Activated T-helper 2 cell treated with anti-CD3 and anti-CD28 coated beads, Interferon-gamma antibody, Interleukin-2, Interleukin-4, amounts not matched to agents 10 μg/mL and 5 μg/mL and 100 μg/mL, durations not matched to agents 14 hours and 24 hours and 36 hours (primary cell): ENCODE measurements at regions not wholly inside any gene's neighbourhood (a gene's known extent, or its start where the extent isn't known, plus 50 kb on each side); places are given as distances from the start of the nearest gene placed in this dataset.

Source experiments
- DNase-seq: peaks from one replicate; pipeline ENCODE4 v3.0.0; 2021; ENCODE audit warnings: low spot score
- H3K27ac Mint-ChIP-seq: one replicate; pipeline ENCODE4 v1.8.0; 2021; ENCODE audit warnings: mixed read lengths
- H3K27me3 Mint-ChIP-seq: one replicate; pipeline ENCODE4 v1.8.0; 2021; ENCODE audit warnings: low read depth, mixed read lengths
- H3K36me3 Mint-ChIP-seq: one replicate; pipeline ENCODE4 v1.8.0; 2021; ENCODE audit warnings: low read depth, mixed read lengths
- H3K4me1 Mint-ChIP-seq: one replicate; pipeline ENCODE4 v1.8.0; 2021; ENCODE audit warnings: low read depth, mixed read lengths
- H3K4me3 Mint-ChIP-seq: one replicate; pipeline ENCODE4 v1.8.0; 2021; ENCODE audit warnings: low read depth, mild to moderate bottlenecking, moderate library complexity, mixed read lengths
- H3K9me3 Mint-ChIP-seq: one replicate; pipeline ENCODE4 v1.8.0; 2021; ENCODE audit warnings: mixed read lengths
- intact Hi-C: fragments of 100-400 bp; cut with micrococcal nuclease; formaldehyde crosslinking; loops from one replicate; pipeline ENCODE4 v1.15.1; 2023

DNA sequence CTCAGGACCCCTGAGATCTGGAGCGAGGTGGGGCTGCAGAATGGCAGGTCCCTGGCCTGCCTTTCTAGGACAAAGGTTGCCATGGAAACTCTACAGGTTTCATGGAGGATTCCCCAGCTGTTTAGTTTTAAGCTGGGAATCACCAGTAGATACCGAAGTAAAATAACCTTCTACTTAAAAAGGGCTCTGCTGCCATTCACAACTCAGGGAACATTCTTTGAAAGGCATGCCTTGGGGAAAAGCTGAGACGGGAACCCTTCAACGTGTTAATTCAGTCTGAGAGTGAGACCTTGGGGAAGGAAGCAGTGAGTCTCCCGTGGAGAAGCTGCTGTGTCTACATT, 493.3 kb downstream of the BRD1 start:
- Mint-ChIP-seq H3K27ac (no peak overlapping the region), H3K36me3 (no peaks in the 10 kb centered on the region), H3K9me3 (no peaks in the 10 kb centered on the region), H3K27me3 (no peaks in the 10 kb centered on the region), H3K4me1 (no peaks in the 10 kb centered on the region), H3K4me3 (no peak overlapping the region)
- DNase-seq: no peak
- intact Hi-C loops: no loop called here

DNA sequence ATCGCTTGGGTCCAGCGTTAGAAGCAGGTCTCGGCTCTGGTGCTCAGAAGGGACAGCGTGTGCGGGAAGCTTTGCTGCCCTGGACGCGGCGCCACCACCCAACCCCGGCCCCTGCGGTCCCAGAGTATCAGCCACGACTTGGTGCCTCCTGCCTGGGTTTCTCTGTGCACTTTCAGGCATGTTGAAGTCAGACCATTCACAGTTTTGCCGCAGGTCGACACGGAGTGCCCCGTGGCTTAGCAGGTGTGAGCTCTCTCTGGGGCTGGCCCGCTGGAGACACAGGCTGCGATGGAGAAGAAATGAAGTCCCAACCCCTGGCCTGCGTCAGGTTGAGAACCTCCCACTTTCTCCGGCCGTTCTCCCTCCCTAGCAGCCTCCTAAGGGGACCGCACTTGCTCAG, 494.5 kb downstream of the BRD1 start:
- DNase-seq: peak; percentile 4
- Mint-ChIP-seq H3K9me3 (no peaks in the 10 kb centered on the region), H3K27me3 (no peaks in the 10 kb centered on the region), H3K27ac (no peak overlapping the region), H3K4me1 (no peaks in the 10 kb centered on the region), H3K36me3 (no peaks in the 10 kb centered on the region), H3K4me3 (no peak overlapping the region)
- intact Hi-C loops: no loop called here

DNA sequence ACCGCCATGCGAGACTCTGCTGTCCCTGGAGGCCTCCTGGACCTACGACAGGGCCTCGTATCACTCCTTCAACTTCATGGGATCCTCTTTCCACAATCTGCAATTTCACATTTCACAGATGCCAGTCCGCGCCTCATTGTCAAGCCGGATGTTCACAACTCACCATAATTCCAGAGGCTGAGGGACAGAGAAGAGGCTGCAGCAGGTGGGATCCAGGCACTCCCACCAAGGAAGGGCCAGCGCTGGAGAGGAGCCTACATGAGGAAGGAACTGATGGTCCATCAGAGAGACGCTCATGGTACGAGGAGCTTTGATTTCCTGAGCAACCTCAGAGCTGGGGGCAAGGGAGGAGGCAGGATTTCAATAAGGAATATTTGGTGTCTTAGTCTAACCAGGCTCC, 495.0 kb downstream of the BRD1 start:
- peak; percentile 3 for DNase-seq
- H3K27ac Mint-ChIP-seq: no peak overlapping the region
- no peaks in the 10 kb centered on the region for H3K36me3 Mint-ChIP-seq
- H3K4me1 Mint-ChIP-seq: no peaks in the 10 kb centered on the region
- intact Hi-C loops: no loop called here
- H3K9me3 Mint-ChIP-seq: no peaks in the 10 kb centered on the region
- H3K27me3 Mint-ChIP-seq: no peaks in the 10 kb centered on the region
- no peak overlapping the region for H3K4me3 Mint-ChIP-seq

DNA sequence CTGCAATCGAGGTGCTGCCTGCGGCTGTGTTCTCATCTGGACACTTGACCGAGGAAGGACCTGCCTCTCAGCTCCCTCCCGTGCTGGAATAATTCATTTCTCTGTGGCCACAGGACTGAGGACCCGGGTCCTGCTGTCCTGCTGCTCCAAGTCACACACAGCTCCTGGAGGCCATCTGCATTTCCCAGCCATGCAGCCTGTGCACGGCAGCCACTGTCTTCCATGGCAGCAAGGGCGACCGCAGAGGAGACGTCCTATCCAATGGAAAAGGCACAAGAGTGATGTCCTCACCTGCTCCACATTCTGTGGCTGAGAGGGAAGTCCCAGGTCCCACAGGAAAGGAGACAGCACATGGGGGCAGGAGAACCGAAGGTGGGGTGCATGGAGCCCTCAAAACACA, 495.8 kb downstream of the BRD1 start:
- peak; percentile 6 for DNase-seq
- no peaks in the 10 kb centered on the region for H3K36me3 Mint-ChIP-seq
- intact Hi-C loops: no loop called here
- H3K27ac Mint-ChIP-seq: no peak overlapping the region
- no peak overlapping the region for H3K4me3 Mint-ChIP-seq
- no peaks in the 10 kb centered on the region for H3K9me3 Mint-ChIP-seq
- H3K4me1 Mint-ChIP-seq: no peaks in the 10 kb centered on the region
- H3K27me3 Mint-ChIP-seq: no peaks in the 10 kb centered on the region

DNA sequence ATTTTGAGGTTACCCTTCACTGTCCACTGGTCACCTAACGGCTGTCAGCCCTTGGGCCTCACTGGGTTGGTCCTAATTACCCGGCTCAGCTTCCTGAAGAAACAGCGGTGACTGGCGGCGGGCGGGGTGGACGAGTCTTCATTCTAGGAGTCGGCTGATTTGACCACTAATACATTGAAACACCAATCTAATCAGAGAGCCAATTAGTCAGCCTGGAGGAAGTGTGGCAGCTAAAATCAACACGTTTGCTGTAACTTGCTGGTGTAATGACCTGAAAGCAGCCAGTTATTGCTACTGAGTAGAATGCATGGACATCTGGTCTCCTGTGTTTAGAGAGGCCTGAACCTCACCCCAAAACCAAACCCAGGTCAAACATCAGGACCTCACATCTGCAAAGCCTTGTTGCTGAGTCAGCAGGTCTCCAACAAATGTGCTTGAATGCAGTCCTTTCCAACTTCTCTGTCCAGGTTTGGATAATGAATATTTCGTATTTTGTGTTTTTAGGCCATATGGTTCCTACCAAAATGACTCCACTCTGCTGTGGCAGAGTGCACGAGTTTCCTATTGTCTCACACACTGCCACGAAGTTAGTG, 496.4 kb downstream of the BRD1 start:
- Mint-ChIP-seq H3K27ac (no peak overlapping the region), H3K4me1 (no peaks in the 10 kb centered on the region), H3K4me3 (no peak overlapping the region), H3K27me3 (no peaks in the 10 kb centered on the region), H3K36me3 (no peaks in the 10 kb centered on the region), H3K9me3 (no peaks in the 10 kb centered on the region)
- DNase-seq: peak; percentile 3
- intact Hi-C loops: no loop called here

DNA sequence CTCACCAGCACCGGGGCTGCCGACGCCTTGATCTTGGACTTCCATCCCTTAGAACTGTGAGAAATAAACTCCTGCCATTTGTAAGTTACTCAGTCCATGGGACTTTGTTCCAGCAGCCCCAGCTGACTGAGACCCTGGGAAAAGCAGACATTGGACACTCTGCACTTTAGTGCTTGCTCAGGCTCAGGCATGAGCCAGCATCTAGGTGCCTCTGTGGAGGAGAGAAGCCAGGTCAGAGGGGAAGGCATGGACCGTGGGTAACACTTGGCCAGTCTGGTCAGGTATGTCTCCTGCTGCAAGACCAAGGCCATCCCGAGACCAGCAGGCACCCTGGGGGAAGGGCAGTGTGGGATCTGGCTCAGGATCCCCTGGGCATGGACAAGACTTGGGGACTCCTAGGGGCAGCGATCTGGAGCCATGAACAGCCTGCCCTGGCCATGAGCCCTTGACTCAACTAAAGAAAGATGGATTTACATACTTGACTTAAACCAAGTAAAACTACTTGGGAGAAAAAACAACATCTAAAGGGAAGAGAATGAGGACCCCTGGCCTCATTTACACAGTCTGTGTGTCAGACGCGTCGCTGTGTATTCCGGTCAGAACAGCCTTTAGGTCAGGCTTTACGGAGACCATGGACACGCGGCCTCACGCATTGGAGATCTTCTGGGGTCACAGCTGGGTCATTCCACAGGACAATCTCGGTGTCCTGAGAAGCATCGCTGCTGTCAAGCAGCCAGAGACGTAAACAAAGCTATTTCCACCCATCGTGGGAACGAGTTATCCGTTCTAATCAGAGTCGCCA, 497.1 kb downstream of the BRD1 start:
- Mint-ChIP-seq H3K4me3 (no peak overlapping the region), H3K36me3 (no peaks in the 10 kb centered on the region), H3K9me3 (no peaks in the 10 kb centered on the region), H3K27ac (no peak overlapping the region), H3K27me3 (no peaks in the 10 kb centered on the region), H3K4me1 (no peaks in the 10 kb centered on the region)
- intact Hi-C loops: no loop called here
- DNase-seq: peak; percentile 6

DNA sequence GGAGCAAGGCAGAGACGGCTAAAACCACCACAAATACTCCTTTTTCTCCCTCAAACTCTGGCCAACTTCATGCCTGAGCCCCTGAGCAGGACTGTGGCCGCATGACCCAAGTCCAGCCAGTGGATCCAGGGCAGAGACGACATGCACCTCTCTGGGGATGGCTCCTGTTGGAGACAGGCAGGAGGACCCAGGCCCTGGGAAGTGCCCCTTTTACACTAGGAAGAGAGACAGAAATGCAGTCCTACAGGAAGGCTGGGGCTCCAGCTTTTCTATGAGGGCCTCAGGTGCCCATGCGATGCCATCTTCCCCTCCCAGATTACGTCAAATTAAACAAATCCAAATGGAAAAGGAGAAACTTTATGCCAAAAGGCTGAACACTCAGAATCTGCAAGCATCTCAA, 498.0 kb downstream of the BRD1 start:
- intact Hi-C loops: no loop called here
- Mint-ChIP-seq H3K36me3 (no peaks in the 10 kb centered on the region), H3K4me3 (no peak overlapping the region), H3K27me3 (no peaks in the 10 kb centered on the region), H3K9me3 (no peaks in the 10 kb centered on the region), H3K4me1 (no peaks in the 10 kb centered on the region), H3K27ac (no peak overlapping the region)
- DNase-seq: no peak

DNA sequence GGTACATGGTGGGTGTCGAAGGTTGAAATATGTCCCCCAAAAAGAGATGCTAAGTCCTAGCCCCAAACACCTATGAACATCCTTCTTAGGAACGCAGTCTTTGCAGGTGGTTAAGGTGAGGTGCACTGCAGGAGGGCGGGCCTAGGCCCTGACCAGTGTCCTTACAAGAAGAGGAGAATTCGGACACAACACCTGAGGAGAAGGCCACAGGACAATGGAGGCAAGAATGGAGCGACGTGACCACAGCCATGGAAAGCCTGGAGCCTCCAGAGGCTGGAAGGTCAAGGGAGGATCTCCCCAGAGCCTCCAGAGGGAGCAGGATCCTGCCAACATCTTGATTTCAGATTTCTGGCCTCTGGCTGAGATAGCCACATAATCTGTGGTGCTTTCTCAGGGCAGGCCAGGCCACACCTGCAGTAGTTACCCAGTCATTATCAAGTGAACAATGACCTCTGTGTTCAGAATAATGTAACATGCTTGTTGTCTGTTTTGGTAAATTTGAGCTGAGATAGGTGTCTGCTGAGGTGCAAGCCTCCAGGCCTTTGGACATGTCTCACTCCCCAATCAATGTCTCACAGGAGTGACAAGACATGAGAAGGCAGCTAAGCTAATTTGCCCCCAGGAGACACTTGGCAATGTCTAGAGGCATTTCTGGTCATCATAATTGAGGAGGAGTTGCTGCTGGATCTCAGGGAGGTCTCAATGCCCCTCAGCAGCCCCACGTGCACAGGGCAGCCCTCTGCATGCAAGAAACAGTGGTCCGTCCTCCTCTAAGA, 498.9 kb downstream of the BRD1 start:
- Mint-ChIP-seq H3K4me3 (no peak overlapping the region), H3K9me3 (no peaks in the 10 kb centered on the region), H3K36me3 (no peaks in the 10 kb centered on the region), H3K27me3 (no peaks in the 10 kb centered on the region), H3K4me1 (no peaks in the 10 kb centered on the region), H3K27ac (no peak overlapping the region)
- intact Hi-C loops: no loop called here
- DNase-seq: peak; percentile 6

DNA sequence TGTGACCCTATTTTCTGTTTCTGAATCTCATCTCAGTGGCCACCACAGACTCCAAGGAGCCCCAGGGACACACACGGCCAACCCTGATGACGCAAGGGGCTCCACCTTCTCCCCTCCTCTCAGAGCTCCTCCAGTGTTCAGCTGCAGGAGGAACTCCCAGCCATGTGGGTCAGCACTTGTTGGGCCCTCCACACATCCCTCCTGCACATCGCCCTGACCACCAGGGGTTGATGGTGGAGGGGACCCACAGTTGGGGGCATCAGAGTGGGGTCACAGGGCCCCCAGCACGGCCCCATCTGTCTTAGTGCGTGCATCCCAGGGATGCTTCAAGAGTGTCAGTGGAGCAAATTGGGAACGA, 499.6 kb downstream of the BRD1 start:
- H3K4me3 Mint-ChIP-seq: no peak overlapping the region
- no peaks in the 10 kb centered on the region for H3K27me3 Mint-ChIP-seq
- H3K36me3 Mint-ChIP-seq: no peaks in the 10 kb centered on the region
- no peaks in the 10 kb centered on the region for H3K9me3 Mint-ChIP-seq
- intact Hi-C loops: no loop called here
- DNase-seq: peak; percentile 1
- no peak overlapping the region for H3K27ac Mint-ChIP-seq
- no peaks in the 10 kb centered on the region for H3K4me1 Mint-ChIP-seq

DNA sequence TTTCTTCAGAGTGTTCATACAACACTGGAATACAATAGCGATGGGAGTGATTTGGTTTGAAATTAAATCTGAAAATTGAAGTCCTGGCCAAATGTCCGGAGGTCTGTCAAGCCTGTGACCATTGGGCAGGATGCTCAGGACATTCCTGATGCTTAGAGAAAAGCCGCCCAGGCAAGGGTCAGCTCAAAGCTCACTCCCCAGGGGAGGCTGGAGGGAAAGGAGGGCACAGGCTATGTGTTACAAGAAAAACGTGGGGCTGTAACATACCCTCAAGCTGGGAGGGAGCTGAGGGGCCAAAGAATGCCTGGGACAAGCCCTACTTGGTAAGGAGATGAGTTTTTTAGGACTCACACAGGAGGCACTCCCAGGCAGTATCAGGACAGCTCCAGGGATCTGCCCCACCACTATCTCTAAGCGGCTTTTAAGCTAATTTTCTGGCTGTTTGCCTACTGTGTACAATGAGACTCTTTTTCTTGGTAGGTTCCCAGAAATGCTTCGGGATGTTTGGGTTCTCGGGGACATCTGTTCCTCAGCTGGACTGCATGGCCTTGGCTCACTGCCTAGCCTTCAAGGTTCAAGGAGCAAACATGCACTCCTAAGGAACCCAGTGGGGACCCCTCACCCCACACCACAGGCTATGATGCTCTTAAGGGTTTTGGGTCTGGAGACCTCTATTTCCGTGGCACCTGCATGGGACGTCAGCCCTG, 500.1 kb downstream of the BRD1 start:
- peak; percentile 5 for DNase-seq
- Mint-ChIP-seq H3K27ac (no peak overlapping the region), H3K36me3 (no peaks in the 10 kb centered on the region), H3K4me1 (no peaks in the 10 kb centered on the region), H3K4me3 (no peak overlapping the region), H3K27me3 (no peaks in the 10 kb centered on the region), H3K9me3 (no peaks in the 10 kb centered on the region)
- intact Hi-C loops: no loop called here

DNA sequence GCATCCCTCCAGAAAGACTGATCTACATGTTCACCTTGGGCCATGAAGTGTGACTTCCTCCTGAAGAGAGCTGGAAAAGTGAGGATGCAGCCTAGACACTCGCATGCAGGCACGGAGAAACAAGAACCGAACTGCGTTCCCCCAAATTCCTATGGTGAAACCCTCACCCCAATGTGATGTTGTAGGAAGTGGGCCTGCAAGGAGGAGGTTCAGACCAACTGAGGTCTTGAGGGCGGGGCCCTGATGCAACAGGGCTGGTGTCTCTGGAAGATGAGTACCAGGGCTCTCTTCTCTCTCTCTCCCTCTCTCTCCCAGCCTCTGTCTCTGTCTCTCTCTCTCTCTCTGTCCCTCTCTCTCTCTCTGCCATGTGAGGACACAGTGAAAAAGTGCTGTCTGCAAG, 501.1 kb downstream of the BRD1 start:
- Mint-ChIP-seq H3K9me3 (no peaks in the 10 kb centered on the region), H3K27ac (no peak overlapping the region), H3K4me1 (no peaks in the 10 kb centered on the region), H3K36me3 (no peaks in the 10 kb centered on the region), H3K27me3 (no peaks in the 10 kb centered on the region), H3K4me3 (no peak overlapping the region)
- intact Hi-C loops: no loop called here
- peak; percentile 2 for DNase-seq

DNA sequence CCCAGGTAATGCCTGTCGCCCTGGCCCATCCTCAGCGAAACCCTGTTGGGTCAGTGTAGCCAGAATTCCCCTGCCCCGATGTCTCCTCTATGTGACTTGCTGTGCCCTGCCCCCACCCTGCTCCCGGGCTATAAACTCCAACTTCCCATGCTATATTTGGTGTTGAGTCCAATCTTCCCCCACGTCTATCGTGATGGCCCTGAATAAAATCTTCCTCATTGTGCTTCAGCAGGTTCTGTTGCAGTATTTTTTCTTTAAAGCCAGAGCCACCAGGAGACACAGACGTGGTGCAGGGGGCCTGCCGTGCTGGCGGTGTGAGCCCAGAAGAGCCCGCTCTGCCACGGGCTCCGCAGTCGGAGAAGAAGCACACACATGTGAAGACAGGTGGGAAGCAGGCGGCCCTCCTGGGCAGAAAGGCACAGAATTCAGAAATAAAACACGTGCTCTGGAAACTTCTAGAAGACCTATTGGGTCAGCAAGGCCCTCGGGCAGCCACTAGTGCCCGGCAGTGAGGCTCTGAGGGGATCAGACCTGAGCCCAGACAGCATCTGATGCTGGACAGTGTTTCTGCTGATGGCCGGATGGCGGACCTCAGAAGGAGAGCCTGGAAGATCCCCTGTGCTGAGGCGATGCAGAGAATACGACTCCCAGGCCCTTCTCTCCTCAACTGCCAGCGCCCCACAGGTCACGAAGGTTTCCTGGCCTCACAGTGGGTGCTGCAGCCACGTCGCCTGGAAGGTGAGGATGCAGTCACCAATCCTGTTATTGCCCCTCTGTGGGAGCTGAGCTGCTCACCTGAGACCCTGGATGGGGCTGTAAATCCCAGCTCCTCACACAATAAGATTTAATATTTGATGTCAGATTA, 501.9 kb downstream of the BRD1 start:
- no peaks in the 10 kb centered on the region for H3K36me3 Mint-ChIP-seq
- H3K4me3 Mint-ChIP-seq: no peak overlapping the region
- peak; percentile 2 for DNase-seq
- intact Hi-C loops: no loop called here
- no peaks in the 10 kb centered on the region for H3K9me3 Mint-ChIP-seq
- H3K4me1 Mint-ChIP-seq: no peaks in the 10 kb centered on the region
- H3K27ac Mint-ChIP-seq: no peak overlapping the region
- no peaks in the 10 kb centered on the region for H3K27me3 Mint-ChIP-seq
